ENCODE measurements at regions not wholly inside any gene's neighbourhood (a gene's known extent, or its start where the extent isn't known, plus 50 kb on each side); places are given as distances from the start of the nearest gene placed in this dataset.

- TF ChIP-seq SIN3A (IDR thresholded peaks at IDR 0.05; ENCODE audit: borderline replicate concordance, insufficient read depth, low read length): no peak
Measured at GRCh38 chr14:89680156-89680555, 263.1 kb upstream of the FOXN3 start.

- TF ChIP-seq SIN3A (IDR thresholded peaks at IDR 0.05; ENCODE audit: borderline replicate concordance, insufficient read depth, low read length) (no peak), REST (IDR thresholded peaks at IDR 0.05; ENCODE audit: insufficient read depth in 1 of 2, low read depth in 2 of 2, low read length in 2 of 2) (no peak), FOXP2 (optimal IDR thresholded peaks at IDR 0.05; ENCODE audit: borderline replicate concordance, extremely low read depth, extremely low read length, insufficient read depth) (no peak), POLR2AphosphoS5 (IDR thresholded peaks at IDR 0.05; ENCODE audit: low read depth, low read length) (no peak), TAF1 (IDR thresholded peaks at IDR 0.05; ENCODE audit: borderline replicate concordance, insufficient read depth, low read length) (no peak)
Measured at GRCh38 chr14:89678768-89679167, 261.7 kb upstream of the FOXN3 start.

GRCh38 chr14:89675590-89675989 lies 258.6 kb upstream of the FOXN3 start:
- TF ChIP-seq SIN3A (IDR thresholded peaks at IDR 0.05; ENCODE audit: borderline replicate concordance, insufficient read depth, low read length) (no peak), REST (IDR thresholded peaks at IDR 0.05; ENCODE audit: insufficient read depth in 1 of 2, low read depth in 2 of 2, low read length in 2 of 2) (no peak), TAF1 (IDR thresholded peaks at IDR 0.05; ENCODE audit: borderline replicate concordance, insufficient read depth, low read length) (no peak), FOXP2 (optimal IDR thresholded peaks at IDR 0.05; ENCODE audit: borderline replicate concordance, extremely low read depth, extremely low read length, insufficient read depth) (no peak), POLR2AphosphoS5 (IDR thresholded peaks at IDR 0.05; ENCODE audit: low read depth, low read length) (no peak)

- no peak for TF ChIP-seq REST (IDR thresholded peaks at IDR 0.05; ENCODE audit: insufficient read depth in 1 of 2, low read depth in 2 of 2, low read length in 2 of 2)
- TF ChIP-seq SIN3A (IDR thresholded peaks at IDR 0.05; ENCODE audit: borderline replicate concordance, insufficient read depth, low read length): no peak
- no peak for TF ChIP-seq FOXP2 (optimal IDR thresholded peaks at IDR 0.05; ENCODE audit: borderline replicate concordance, extremely low read depth, extremely low read length, insufficient read depth)
- no peak for TF ChIP-seq POLR2AphosphoS5 (IDR thresholded peaks at IDR 0.05; ENCODE audit: low read depth, low read length)
Measured at GRCh38 chr14:89674936-89675335, 257.9 kb upstream of the FOXN3 start.

- TF ChIP-seq TAF1 (IDR thresholded peaks at IDR 0.05; ENCODE audit: borderline replicate concordance, insufficient read depth, low read length) (no peak), SIN3A (IDR thresholded peaks at IDR 0.05; ENCODE audit: borderline replicate concordance, insufficient read depth, low read length) (no peak), REST (IDR thresholded peaks at IDR 0.05; ENCODE audit: insufficient read depth in 1 of 2, low read depth in 2 of 2, low read length in 2 of 2) (no peak), POLR2AphosphoS5 (IDR thresholded peaks at IDR 0.05; ENCODE audit: low read depth, low read length) (no peak), FOXP2 (optimal IDR thresholded peaks at IDR 0.05; ENCODE audit: borderline replicate concordance, extremely low read depth, extremely low read length, insufficient read depth) (no peak)
Measured at GRCh38 chr14:89674240-89674639, 257.2 kb upstream of the FOXN3 start.
